Left hindlimb (tissue), 1 donor: ENCODE measurements at regions not wholly inside any gene's neighbourhood (a gene's known extent, or its start where the extent isn't known, plus 50 kb on each side); places are given as distances from the start of the nearest gene placed in this dataset.

Experiments used
- DNase-seq: peaks from one replicate; pipeline ENCODE4 v3.0.0-alpha.2; 2018

- no peak for DNase-seq
Observed at GRCh38 chr2:64832936-64833335, 156.3 kb upstream of the SLC1A4 start.

GRCh38 chr2:64836566-64836965, 152.6 kb upstream of the SLC1A4 start:
- DNase-seq = no peak

- DNase-seq = no peak
Observed at GRCh38 chr2:64837116-64837731, 152.0 kb upstream of the SLC1A4 start.

GRCh38 chr2:64837925-64838641, 151.1 kb upstream of the SLC1A4 start:
- DNase-seq = no peak

GRCh38 chr2:64838817-64839216, 150.4 kb upstream of the SLC1A4 start:
- no peak for DNase-seq

GRCh38 chr2:64839844-64840243, 149.4 kb upstream of the SLC1A4 start:
- no peak for DNase-seq

GRCh38 chr2:64840426-64840881, 148.7 kb upstream of the SLC1A4 start:
- no peak for DNase-seq

- no peak for DNase-seq
Observed at GRCh38 chr2:64841461-64841860, 147.7 kb upstream of the SLC1A4 start.

- DNase-seq = no peak
Observed at GRCh38 chr2:64842030-64842429, 147.2 kb upstream of the SLC1A4 start.

- DNase-seq = no peak
Observed at GRCh38 chr2:64844087-64844486, 145.1 kb upstream of the SLC1A4 start.

GRCh38 chr2:64845273-64845905, 143.8 kb upstream of the SLC1A4 start:
- no peak for DNase-seq

GRCh38 chr2:64846177-64846576, 143.0 kb upstream of the SLC1A4 start:
- no peak for DNase-seq

GRCh38 chr2:64847930-64848329, 141.3 kb upstream of the SLC1A4 start:
- DNase-seq = no peak

GRCh38 chr2:64848363-64848762, 140.8 kb upstream of the SLC1A4 start:
- no peak for DNase-seq

- no peak for DNase-seq
Observed at GRCh38 chr2:64848945-64849344, 140.3 kb upstream of the SLC1A4 start.

GRCh38 chr2:64850642-64851041, 138.6 kb upstream of the SLC1A4 start:
- no peak for DNase-seq

GRCh38 chr2:64852771-64853241, 136.4 kb upstream of the SLC1A4 start:
- DNase-seq = no peak

GRCh38 chr2:64853306-64853705, 135.9 kb upstream of the SLC1A4 start:
- no peak for DNase-seq

- DNase-seq = no peak
Observed at GRCh38 chr2:64853894-64854293, 135.3 kb upstream of the SLC1A4 start.

GRCh38 chr2:64854773-64855237, 134.4 kb upstream of the SLC1A4 start:
- no peak for DNase-seq

- DNase-seq = peak; percentile 75
Observed at GRCh38 chr2:64857581-64858471, 131.4 kb upstream of the SLC1A4 start.

GRCh38 chr2:64858541-64859311, 130.5 kb upstream of the SLC1A4 start:
- DNase-seq = no peak
